ENCODE measurements at regions not wholly inside any gene's neighbourhood (a gene's known extent, or its start where the extent isn't known, plus 50 kb on each side); places are given as distances from the start of the nearest gene placed in this dataset.
"Not testable (repeated sequence)": the region's sequence is repeated elsewhere in the genome, so short reads cannot be mapped to it uniquely, and the experiment has no call there.

GRCh38 chr1:104646233-104646632 is 896.5 kb downstream of the AMY1C start:
- no peak for DNase-seq (ENCODE audit: extremely low read depth, low read depth)
- no peak for TF ChIP-seq CTCF (IDR thresholded peaks at IDR 0.05; ENCODE audit: low read depth, low read length)

- no peak for DNase-seq (ENCODE audit: extremely low read depth, low read depth)
- TF ChIP-seq CTCF (IDR thresholded peaks at IDR 0.05; ENCODE audit: low read depth, low read length) = no peak; the same call in 1 of the 2 replicates
Observed at GRCh38 chr1:104648269-104648691, 898.6 kb downstream of the AMY1C start.

GRCh38 chr1:104664374-104664773 is 914.7 kb downstream of the AMY1C start:
- DNase-seq (ENCODE audit: extremely low read depth, low read depth) = not testable (repeated sequence)

- TF ChIP-seq CTCF (IDR thresholded peaks at IDR 0.05; ENCODE audit: low read depth, low read length) = no peak
- DNase-seq (ENCODE audit: extremely low read depth, low read depth) = no peak
Observed at GRCh38 chr1:104665300-104665699, 915.6 kb downstream of the AMY1C start.

- no peak for TF ChIP-seq CTCF (IDR thresholded peaks at IDR 0.05; ENCODE audit: low read depth, low read length)
- no peak for DNase-seq (ENCODE audit: extremely low read depth, low read depth)
Observed at GRCh38 chr1:104671684-104672353, 922.1 kb downstream of the AMY1C start.

GRCh38 chr1:104699433-104699832 is 949.7 kb downstream of the AMY1C start:
- TF ChIP-seq CTCF (IDR thresholded peaks at IDR 0.05; ENCODE audit: low read depth, low read length) = no peak
- no peak for DNase-seq (ENCODE audit: extremely low read depth, low read depth)

- DNase-seq (ENCODE audit: extremely low read depth, low read depth) = no peak
- TF ChIP-seq CTCF (IDR thresholded peaks at IDR 0.05; ENCODE audit: low read depth, low read length) = no peak
Observed at GRCh38 chr1:104702731-104703130, 953.0 kb downstream of the AMY1C start.

- TF ChIP-seq CTCF (IDR thresholded peaks at IDR 0.05; ENCODE audit: low read depth, low read length) = no peak
Observed at GRCh38 chr1:104706631-104707147, 957.0 kb downstream of the AMY1C start.

More at GRCh38 chr1:104706631-104707147, 957.0 kb downstream of the AMY1C start:
- DNase-seq (ENCODE audit: extremely low read depth, low read depth) = peak; percentile 11
